ENCODE measurements at regions not wholly inside any gene's neighbourhood (a gene's known extent, or its start where the extent isn't known, plus 50 kb on each side); places are given as distances from the start of the nearest gene placed in this dataset.

- TF ChIP-seq CTCF (optimal IDR thresholded peaks at IDR 0.05 in 1 of 3, IDR thresholded peaks at IDR 0.05 in 1 of 3, conservative IDR thresholded peaks at IDR 0.05 in 1 of 3; ENCODE audit: extremely low read depth in 1 of 3, insufficient read depth in 2 of 3, low read length in 3 of 3) = no peak
- no peak for TF ChIP-seq EZH2 (IDR thresholded peaks at IDR 0.05; ENCODE audit: low read length)
Observed at GRCh38 chr7:16975712-16976111, 93.9 kb upstream of the AGR3 start.

Data from keratinocyte (primary cell).